HG03108 (cell line): ENCODE measurements at regions not wholly inside any gene's neighbourhood (a gene's known extent, or its start where the extent isn't known, plus 50 kb on each side); places are given as distances from the start of the nearest gene placed in this dataset.

Experiments
- ATAC-seq: cut with Tn5 transposase; IDR thresholded peaks from one replicate; pipeline ENCODE4 v1.9.1; 2021; ENCODE audit warnings: moderate library complexity; ENCODE audit not compliant: unreplicated experiment

DNA sequence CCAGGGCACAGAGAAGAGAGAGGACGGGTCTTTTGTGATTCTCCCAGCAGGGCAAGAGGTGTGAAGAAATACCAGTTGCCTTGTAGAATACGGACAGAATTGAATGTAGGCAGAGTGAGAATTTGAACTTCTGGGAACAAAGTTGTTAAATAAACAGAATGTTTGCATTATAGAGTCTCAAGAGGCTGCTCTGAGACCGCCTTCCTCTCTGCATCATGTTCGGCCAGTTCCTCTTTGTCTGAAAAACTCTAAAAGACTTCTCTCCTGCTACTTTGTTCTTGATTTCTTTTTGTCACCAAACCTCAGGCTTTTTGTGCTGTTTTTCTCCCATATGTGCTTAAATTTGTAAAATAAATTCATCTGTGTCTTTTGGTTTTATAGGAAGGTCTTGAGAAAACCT is 256.4 kb downstream of the DLEU7 start:
- ATAC-seq: no peak

DNA sequence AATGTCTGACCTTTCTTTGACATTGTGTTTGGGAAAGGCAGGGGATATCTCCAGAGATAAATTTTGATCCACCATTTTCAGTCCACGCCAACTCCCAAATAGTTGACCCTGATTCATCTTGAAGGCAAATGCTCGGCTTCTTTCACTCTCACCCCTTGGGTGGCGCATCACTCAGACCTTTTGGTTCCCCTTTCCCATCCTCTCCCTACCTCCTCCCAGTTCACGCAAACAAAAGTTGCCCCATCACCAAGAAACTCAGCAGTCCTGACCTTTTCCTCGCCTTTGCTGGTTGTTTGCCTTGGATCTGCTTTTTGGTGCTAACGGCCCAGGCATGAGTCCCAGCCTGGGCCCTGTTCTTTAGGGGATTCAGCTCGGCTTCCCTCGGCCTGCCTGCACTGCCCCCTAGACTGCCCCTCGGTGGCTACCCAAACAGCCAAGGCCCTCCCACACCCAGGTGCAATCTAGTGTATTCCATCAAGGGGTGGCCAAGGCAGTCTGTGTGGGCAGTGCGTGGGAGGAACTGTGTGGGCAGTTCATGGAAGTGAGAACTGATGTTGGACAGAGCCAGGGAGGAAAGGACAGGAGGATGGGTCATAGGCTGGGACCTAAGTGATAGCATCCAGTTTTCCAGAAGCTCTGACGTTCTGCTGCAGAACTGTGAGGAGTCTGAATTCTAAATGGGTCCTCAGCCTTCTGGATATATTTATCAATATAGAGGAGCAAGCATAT is 255.7 kb downstream of the DLEU7 start:
- ATAC-seq: no peak

DNA sequence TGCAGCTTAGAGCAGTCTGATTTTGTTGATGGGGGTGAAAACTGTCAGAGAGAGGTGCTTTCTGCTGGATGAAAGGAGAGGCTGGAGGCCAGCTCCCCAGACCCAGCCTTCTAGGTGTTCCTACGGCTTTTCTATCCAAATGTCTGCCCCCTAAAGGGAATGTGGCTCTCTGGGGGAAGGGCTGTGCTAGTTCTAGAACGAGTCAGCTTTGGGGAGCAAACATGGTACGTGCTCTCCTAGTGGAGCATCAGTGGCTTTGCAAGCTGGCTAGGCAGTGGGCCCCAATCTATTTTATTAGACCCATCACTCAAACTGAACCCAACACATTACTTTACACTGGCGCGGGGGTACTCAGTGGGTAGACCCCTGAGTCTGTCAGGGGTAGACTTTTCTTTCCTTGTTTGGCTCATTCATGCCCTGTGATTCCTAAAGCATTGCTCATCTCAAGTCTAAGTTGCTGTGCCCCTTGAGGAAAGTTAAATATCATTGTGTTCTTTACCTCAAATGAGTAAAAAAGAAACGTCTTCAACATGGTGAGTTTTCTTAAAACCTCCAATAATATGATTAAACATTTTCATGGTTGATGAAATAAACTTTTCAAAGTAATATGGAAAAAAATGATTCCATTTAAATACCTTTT is 254.9 kb downstream of the DLEU7 start:
- no peak for ATAC-seq

DNA sequence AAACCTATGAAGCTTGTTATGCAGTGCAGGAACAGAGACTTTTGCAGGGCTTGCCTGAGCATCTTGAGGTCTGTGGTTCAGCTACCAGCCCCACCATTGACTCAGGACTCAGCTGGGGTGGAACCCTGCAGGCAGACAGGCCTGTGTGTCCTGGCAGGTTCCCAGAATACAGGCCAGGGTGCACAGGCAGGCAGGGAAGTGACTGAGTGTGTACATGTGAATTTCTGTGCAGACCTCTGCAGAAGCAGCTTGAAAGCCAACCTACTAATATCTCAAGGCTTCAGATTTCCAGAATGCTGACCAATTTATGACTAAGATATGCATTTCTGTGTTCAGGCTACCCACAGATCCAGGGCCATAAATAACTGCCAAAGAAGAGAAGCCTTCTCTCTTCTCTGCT is 254.4 kb downstream of the DLEU7 start:
- no peak for ATAC-seq

DNA sequence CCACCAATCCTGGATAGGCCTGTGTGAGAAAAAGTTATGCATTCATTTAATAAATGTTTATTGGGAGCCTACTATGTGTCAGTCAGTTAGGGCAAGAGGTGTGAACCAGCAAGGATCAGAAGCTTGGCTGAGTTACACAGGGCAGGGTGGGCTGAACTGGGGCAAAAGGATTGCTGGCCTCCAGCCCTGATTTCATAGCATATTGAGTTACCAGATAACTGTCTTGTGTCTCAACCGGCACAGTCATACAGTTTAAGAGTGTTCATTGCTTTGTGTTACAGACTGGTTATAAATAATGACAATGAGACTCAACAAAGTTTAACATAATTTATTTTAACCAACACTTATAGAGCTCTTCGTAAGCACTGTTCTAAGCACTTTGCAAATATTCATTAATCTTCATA is 253.8 kb downstream of the DLEU7 start:
- no peak for ATAC-seq

DNA sequence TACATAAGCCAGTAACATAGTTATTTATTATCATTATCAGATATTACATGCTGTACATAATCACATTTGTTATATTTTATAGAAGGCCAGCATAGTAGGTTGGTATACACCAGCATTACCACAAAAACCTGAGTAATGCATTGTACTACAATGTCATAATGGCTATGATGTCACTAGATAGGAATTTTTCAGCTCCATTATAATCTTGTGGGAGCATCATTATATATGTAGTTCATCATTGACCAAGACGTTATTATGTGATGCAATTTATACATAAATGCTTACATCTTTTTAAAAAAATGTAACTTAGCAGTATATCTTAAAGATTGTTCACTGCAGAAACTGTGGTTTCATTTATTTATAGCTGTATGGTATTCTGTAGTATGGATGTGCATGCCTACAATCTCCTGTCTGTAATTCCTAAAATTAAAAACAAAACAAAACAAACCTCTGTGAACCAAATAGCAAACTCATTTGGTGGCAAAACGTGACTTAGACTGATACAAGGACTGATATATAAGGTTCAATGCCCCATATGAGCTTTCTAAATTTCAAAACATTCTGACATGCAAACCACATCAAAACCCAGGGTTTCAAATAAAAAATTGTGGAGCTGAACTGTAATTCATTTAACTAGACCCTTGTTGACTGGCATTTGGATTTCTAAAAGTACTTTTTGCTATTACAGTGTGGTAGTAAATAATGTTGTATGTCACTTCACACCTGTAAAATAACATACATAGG is 250.9 kb downstream of the DLEU7 start:
- no peak for ATAC-seq

DNA sequence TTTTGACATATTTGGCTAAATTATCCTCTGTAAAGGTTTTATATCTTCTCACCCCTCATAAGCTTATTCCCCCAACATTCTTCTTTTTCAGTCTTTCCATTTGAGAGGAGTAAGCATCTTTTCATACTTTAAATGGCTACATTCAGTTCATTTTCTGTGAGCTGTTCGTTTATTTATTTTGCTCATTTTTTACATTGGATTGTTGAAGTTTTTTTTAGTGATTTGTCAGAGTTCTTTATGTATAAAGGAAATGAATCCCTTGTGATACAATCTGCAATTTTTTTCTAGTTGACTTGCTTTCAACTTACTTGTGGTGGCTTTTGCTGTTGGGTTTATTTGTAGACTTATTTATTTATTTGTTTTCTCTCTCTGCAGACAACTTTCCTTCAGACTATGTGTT is 250.3 kb downstream of the DLEU7 start:
- no peak for ATAC-seq

DNA sequence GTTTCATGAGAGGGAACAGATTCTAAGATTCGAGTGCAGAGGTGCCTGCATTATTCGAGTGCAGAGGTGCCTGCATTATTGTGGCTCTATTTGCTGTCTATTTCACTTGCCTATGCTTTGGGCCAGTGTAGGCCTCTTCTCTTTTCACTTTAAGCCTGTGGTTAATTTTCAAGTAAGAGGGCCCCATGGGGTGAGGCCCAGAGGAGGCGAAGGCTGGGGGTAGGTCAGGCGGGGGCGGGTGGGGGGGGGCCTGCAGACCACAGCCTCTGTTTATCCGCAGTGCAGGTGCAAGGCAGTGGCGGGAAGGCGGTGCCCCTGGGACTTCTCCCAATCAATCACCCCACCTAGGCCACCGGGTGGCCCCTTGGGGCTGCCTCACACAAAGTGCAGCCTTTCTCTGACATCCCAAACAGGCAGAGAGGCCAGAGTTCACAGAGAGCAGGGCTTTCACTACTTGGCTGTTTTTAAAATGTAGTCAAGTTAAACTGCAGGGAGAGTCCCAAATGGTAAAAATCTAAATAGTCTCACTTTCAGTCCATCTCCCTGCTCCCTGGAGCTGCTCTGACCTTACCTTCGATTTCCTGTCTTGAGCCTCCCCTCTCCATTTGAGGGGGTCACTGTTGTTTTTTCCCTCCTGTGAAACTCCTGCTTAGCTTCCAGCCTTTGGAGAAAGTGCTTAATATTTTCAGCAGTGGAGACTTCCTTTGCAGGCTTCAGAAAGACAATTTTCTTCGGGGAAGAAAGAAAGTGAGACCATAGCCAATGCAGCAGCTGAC is 249.0 kb downstream of the DLEU7 start:
- peak; percentile 85 for ATAC-seq

DNA sequence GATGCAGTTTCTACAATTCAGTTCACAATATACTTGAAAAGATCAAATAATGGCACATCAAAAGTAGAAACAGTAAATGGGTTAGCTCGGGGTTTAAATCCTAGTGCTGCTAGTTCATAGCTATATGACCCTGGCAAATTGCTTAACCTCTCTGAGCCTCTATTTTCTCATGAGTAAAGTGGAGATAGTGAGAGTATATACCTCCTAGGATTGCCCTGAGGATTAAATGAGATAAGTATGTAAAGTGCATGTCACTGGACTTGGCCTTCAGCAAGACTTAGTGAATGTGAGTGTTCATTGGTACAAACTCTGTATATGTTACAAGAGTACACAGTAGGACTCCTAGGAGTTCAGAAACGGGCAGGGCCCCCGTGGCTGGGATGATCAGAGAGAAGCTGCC is 248.3 kb downstream of the DLEU7 start:
- ATAC-seq: no peak

DNA sequence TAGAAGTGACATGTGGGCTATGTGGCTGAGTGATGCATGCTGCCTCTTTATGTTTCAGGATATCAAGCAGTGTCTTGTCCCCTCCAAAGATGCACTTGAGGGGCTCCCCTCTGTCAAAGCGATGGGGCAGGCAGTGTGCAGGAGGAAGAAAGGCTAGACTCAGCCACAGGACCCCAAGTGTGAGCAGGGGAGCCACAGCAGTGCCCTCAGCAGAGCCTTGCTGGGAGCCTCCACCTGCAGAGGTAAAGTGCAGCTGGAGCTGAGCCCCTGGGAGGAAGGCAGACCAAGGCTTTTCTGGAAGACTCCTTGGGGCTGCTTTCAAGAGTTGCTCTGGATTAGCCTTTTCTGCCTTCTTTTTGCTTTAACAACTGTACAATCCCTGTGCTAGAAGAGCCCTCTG is 247.3 kb downstream of the DLEU7 start:
- no peak for ATAC-seq

DNA sequence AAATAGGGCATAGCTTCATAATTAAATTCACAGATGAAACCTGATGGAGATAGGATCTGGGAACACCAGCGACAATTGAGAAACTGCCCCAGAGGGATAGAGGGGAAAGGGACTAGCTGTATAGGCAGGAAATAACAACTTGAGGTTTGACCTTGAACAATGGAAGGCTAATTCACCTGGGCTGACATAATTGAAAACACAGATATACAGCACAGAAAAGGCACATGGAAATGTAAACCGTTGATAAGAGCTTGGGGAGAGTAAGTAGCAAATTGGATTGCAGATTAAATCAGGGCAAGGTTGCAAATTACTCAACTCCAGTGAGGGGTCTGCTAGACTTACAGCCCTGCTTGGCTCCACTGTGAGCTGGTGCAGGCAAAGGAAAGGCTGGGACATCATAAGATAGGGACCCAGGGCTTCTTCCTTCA is 246.7 kb downstream of the DLEU7 start:
- ATAC-seq: no peak

DNA sequence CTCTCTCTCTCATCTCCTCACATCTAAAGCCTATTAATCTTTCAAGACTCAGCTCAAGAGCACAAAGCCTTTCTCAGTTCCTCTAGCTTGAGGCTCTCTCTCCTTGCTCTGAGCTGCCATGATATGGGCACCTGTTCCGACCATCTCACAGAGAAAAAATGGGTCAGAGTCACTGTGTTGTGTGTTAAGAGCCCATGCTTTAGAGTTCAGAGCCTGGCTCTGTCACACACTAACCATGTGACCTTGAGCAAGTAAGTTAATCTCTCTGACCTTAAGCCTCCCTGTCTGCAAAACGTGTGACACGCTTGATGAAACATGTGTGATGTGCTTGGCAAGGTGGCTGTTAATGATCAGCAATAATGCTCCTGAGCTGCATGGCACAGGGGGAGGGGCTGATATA is 245.2 kb downstream of the DLEU7 start:
- ATAC-seq: peak; percentile 31

DNA sequence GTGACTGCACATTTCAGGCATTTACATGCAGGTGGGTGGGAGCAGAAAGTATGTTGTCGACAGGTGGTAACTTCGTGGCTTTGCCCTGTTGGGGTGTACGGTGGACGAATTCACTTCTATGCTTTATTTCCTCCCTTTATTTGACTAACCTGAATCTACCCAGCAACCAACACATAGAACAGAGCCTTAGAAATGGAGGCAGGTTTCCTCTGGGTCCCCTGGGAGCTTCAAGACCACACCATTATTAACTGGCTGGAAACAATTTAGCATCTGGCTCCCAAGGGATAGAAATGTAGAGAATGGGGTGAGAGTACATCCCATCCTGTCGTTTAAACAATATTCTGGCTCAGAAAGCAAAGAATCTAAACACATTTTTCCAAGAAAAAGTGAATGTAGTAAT is 244.4 kb downstream of the DLEU7 start:
- no peak for ATAC-seq

DNA sequence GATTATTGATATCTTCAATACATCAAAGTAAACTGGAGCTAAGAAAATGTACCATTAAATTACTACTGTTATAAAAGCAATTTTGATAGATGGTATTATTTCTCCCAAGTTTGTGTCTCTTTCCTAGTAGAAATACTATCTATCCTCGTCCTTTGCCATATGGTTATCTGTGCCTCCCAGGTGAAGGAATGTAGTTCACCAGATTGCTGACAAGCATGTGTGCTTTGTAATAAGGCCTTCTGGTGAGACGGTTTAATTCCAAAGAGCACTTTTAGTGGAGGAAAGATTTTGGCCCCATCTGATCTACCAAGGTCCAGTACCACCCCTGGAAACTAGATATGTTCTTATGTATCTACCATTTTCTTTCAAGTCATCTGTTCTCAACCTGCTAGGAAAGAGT is 243.6 kb downstream of the DLEU7 start:
- no peak for ATAC-seq

DNA sequence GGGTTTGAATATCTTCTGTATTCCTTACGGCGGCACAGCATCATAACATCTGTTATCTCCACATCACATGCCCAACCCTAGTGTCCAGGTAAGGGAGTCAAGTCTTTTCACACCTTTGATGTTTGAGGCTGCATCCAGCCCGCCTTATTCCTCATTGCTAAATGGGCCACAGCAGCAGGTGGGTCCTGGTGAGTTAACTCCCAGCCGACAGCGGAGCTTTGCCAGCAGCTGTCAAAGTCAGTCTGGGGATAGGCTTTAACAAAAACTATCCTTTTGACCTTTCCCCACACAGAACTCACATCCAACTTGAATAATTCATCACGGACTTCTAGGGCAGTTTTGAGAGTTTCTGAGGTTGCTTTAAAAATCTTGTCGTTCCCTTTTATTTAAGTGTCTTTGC is 235.1 kb downstream of the DLEU7 start:
- no peak for ATAC-seq

DNA sequence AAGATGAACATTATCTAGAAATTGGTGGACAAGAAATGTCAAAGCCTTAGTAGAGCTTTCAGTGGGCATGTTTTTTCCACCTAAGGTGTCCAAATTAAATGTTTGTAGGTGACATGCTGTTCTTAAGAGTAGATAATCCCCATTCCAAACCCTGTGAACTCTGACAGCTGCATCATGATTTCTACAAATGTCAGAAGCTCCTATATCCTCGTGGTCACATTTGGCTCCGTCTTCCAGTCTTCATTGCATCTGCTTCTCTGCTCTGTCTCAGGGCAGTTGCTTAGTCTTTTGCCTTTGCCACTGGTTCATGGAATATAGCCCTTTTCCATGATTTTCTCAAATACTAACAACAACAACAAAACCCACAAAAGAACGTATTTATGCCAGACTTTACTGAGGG is 234.5 kb downstream of the DLEU7 start:
- ATAC-seq: no peak

DNA sequence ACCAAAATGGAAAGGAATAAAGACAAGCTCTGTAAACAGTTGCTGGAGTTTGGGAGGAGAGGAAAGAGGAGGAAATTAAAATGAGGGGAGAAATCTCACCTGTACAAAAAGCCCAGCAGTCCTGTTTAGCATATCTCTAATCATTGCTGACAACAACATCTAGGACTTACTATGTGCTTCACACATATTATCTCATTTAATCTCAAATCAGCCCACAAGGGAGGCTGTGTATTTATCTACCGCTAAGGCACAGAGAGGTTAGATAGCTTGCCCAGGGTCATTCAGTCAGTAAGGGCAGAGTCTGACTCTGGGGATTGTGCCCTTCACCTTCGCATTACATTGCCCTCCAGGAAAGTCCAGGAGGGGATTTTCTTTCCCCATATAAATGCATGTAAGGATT is 233.3 kb downstream of the DLEU7 start:
- no peak for ATAC-seq

DNA sequence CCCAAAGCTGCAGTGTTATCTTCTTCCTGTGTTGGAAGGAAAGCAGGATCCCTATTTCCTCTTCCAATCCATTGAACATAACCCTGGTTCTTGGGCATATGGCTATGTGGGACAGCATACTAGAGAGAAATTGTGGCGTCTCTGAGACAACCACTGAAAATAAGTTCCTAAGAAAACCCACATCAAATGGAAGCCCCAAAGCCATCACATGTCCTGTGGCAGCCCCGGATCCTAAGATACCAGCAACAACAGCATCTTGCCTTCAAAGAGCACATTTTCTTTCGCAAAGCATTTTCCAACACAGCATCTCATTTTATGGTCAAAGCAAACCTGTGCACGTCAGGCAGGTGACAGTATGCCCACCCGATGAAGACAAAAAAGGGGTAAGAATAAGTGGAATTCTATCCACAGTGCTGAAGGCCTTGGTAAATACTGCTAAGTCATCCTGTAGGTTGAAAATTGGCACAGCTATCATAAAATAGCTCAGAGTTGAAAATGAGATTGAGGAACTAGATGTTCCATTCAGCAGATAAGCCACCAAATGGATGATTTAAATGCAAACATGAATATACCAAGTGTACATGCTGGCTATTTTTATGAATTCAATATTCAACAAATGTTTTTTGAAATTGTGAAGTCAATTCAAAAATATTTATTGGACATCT is 232.2 kb downstream of the DLEU7 start:
- no peak for ATAC-seq

DNA sequence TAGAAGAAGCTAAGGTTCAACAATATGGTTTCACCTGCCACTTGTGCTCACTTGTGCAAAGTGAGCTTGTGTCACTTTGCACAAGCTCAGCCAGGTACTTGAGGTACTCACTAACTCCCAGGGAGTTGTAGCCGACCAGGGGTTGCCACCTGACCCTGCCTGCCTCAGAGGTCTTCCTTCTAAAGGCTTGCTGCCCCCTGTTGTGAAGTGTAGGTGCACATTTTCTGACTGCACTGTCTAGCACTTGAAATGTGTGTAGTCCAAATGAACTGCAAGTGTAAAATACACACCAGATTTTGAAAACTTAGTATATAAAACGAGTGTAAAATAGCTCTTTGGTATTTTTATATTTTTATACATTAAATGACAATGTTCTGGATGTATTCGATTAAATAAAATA is 230.8 kb downstream of the DLEU7 start:
- no peak for ATAC-seq

DNA sequence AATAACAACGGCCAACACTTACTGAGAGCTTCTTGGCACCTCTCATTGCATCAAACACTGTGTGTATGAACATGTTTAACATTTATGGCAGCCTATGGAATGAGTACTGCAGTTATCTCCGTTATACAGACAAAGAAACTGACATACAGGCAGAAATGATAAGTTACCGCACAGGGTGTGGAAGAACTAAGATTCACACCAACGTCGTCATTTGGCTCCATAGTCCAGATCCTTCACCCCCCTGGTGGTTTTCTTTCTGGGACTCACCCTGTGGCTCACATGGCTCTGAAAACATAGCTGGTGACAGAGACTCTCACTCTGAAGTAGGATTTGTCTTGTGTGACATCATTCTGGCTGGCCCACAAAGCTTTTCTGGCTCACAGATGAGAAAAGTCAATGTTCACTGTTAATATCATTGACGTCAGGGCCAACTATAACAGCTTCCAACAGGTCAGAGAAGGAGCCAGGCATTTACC is 230.1 kb downstream of the DLEU7 start:
- no peak for ATAC-seq

DNA sequence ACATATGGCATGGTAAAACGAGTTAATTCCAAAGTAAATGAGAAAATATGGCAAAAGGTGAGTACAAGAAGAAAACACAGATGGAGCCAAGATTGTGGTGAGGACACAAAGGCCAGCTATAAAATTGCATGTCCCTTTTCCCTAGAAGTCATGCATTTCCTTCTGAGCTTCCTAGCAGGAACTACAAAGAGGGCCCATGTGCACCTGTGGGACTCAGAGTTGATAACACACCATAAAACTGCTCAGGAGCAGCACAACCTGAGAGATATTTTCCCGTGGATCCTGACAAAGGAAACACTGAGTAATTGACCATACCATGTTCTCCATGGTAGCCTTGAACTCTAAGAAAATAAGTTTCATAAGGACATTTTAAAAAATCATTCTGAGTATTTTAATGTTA is 228.3 kb downstream of the DLEU7 start:
- ATAC-seq: no peak
